Gastroesophageal sphincter (tissue), 3 donors: ENCODE measurements at regions not wholly inside any gene's neighbourhood (a gene's known extent, or its start where the extent isn't known, plus 50 kb on each side); places are given as distances from the start of the nearest gene placed in this dataset.

Source experiments
- EP300 ChIP-seq: sonication (generic); formaldehyde crosslinking; IDR thresholded peaks from one replicate; pipeline ENCODE4 v1.6.1; 2017; ENCODE audit warnings: antibody characterized with exemption, mild to moderate bottlenecking
- POLR2A ChIP-seq, 2 donors: fragments of 450-650 bp; IDR thresholded peaks; one replicate each; pipeline ENCODE4 v1.6.1; 2017; ENCODE audit warnings: antibody characterized with exemption in 2 of 2, mild to moderate bottlenecking in 2 of 2, moderate library complexity in 1 of 2
- POLR2AphosphoS5 ChIP-seq: sonication (generic); formaldehyde crosslinking; IDR thresholded peaks from one replicate; pipeline ENCODE4 v1.6.1; 2017; ENCODE audit warnings: antibody characterized with exemption
- TF ChIP-seq, protein P1 (sequence below), 4 experiments: fragments of 200-600 bp in 2 of 4; fragments of 450-650 bp in 2 of 4; sonication (generic) in 1 of 4; IDR thresholded peaks; one replicate each; pipeline ENCODE4 v1.5.1; 2017 to 2019; ENCODE audit warnings: antibody characterized with exemption in 4 of 4, mild to moderate bottlenecking in 2 of 4, moderate library complexity in 2 of 4

- TF ChIP-seq POLR2A (IDR thresholded peaks at IDR 0.05) (no peak), POLR2AphosphoS5 (no peak), EP300 (no peak)
- TF ChIP-seq, protein P1, sequence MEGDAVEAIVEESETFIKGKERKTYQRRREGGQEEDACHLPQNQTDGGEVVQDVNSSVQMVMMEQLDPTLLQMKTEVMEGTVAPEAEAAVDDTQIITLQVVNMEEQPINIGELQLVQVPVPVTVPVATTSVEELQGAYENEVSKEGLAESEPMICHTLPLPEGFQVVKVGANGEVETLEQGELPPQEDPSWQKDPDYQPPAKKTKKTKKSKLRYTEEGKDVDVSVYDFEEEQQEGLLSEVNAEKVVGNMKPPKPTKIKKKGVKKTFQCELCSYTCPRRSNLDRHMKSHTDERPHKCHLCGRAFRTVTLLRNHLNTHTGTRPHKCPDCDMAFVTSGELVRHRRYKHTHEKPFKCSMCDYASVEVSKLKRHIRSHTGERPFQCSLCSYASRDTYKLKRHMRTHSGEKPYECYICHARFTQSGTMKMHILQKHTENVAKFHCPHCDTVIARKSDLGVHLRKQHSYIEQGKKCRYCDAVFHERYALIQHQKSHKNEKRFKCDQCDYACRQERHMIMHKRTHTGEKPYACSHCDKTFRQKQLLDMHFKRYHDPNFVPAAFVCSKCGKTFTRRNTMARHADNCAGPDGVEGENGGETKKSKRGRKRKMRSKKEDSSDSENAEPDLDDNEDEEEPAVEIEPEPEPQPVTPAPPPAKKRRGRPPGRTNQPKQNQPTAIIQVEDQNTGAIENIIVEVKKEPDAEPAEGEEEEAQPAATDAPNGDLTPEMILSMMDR (IDR thresholded peaks at IDR 0.05): no peak
Observed at GRCh38 chr2:8090748-8091700, 590.8 kb upstream of the ID2 start.
